ENCODE measurements at regions not wholly inside any gene's neighbourhood (a gene's known extent, or its start where the extent isn't known, plus 50 kb on each side); places are given as distances from the start of the nearest gene placed in this dataset.

GRCh38 chr4:175070444-175070843 lies 152.3 kb downstream of the ADAM29 start:
- TF ChIP-seq CTCF (conservative IDR thresholded peaks at IDR 0.05; ENCODE audit: low read length) = no peak
- no peak for TF ChIP-seq EZH2phosphoT487 (IDR thresholded peaks at IDR 0.05; ENCODE audit: borderline replicate concordance)
